ENCODE measurements at regions not wholly inside any gene's neighbourhood (a gene's known extent, or its start where the extent isn't known, plus 50 kb on each side); places are given as distances from the start of the nearest gene placed in this dataset.

DNA sequence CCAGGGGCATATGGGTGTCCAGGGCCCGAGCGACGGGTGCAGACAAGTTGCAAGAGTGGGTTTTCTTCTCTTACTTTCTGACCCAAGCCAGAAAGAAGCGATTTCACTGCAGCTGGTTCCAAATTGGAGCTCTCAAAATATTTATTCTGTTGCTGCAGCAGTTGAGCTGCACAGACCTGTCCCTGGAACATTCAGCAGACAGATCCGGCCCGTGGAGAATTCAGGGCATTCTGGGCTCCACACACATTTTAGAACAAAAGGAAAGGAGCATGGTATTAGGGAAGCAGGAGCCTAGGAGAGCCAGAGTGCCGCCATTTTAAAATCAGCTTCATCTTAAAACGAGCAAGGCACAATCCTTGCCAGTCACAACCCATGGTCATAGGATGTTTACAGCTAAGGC, 135.3 kb upstream of the TPM1 start:
- TF ChIP-seq, protein P1, sequence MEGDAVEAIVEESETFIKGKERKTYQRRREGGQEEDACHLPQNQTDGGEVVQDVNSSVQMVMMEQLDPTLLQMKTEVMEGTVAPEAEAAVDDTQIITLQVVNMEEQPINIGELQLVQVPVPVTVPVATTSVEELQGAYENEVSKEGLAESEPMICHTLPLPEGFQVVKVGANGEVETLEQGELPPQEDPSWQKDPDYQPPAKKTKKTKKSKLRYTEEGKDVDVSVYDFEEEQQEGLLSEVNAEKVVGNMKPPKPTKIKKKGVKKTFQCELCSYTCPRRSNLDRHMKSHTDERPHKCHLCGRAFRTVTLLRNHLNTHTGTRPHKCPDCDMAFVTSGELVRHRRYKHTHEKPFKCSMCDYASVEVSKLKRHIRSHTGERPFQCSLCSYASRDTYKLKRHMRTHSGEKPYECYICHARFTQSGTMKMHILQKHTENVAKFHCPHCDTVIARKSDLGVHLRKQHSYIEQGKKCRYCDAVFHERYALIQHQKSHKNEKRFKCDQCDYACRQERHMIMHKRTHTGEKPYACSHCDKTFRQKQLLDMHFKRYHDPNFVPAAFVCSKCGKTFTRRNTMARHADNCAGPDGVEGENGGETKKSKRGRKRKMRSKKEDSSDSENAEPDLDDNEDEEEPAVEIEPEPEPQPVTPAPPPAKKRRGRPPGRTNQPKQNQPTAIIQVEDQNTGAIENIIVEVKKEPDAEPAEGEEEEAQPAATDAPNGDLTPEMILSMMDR (conservative IDR thresholded peaks at IDR 0.05; ENCODE audit: low read length) = no peak
- no peak for TF ChIP-seq EZH2phosphoT487 (IDR thresholded peaks at IDR 0.05; ENCODE audit: borderline replicate concordance, low read depth, low read length)
